Endothelial cell of umbilical vein (primary cell): ENCODE measurements at regions not wholly inside any gene's neighbourhood (a gene's known extent, or its start where the extent isn't known, plus 50 kb on each side); places are given as distances from the start of the nearest gene placed in this dataset.
"Not testable (repeated sequence)": the region's sequence is repeated elsewhere in the genome, so short reads cannot be mapped to it uniquely, and the experiment has no call there.

Source experiments
- CTCF ChIP-seq, 2 donors: IDR thresholded peaks; 1 replicate in 1 of 2; 2 replicates in 1 of 2; pipeline ENCODE4 v1.5.1; 2011; ENCODE audit warnings: low read length in 2 of 2, mild to moderate bottlenecking in 2 of 2, moderate library complexity in 2 of 2, control low read depth in 1 of 2, inconsistent platforms in 1 of 2, low read depth in 1 of 2; ENCODE audit not compliant: insufficient read depth in 1 of 2; ENCODE audit errors: extremely low read depth in 1 of 2
- EZH2 ChIP-seq: IDR thresholded peaks from 2 replicates; pipeline ENCODE4 v1.6.1; 2012; ENCODE audit warnings: borderline replicate concordance, low read depth, mild to moderate bottlenecking, moderate library complexity, low read length, inconsistent platforms; ENCODE audit not compliant: severe bottlenecking
- FOS ChIP-seq: IDR thresholded peaks from 2 replicates; pipeline ENCODE4 v1.6.1; 2011; ENCODE audit warnings: mild to moderate bottlenecking, low read length, moderate library complexity, borderline replicate concordance; ENCODE audit not compliant: insufficient read depth
- GATA2 ChIP-seq: IDR thresholded peaks from 2 replicates; pipeline ENCODE4 v1.7.0; 2011; ENCODE audit warnings: low read depth, mild to moderate bottlenecking, moderate library complexity, mixed read lengths, low read length; ENCODE audit not compliant: insufficient read length, insufficient read depth
- JUN ChIP-seq: IDR thresholded peaks from 2 replicates; pipeline ENCODE4 v1.6.1; 2011; ENCODE audit warnings: borderline replicate concordance, low read depth; ENCODE audit not compliant: insufficient read length, insufficient read depth
- MAX ChIP-seq: IDR thresholded peaks from 2 replicates; pipeline ENCODE4 v1.6.1; 2011; ENCODE audit not compliant: insufficient read depth, insufficient read length
- MYC ChIP-seq: IDR thresholded peaks from one replicate; pipeline ENCODE4 v1.6.1; 2011; ENCODE audit warnings: mild to moderate bottlenecking, low read depth, low read length
- POLR2A ChIP-seq: IDR thresholded peaks from 2 replicates; pipeline ENCODE4 v1.6.1; 2012; ENCODE audit warnings: low read depth, mild to moderate bottlenecking, control low read depth, low read length
- POLR2AphosphoS5 ChIP-seq: IDR thresholded peaks from 2 replicates; pipeline ENCODE4 v1.6.1; 2012; ENCODE audit warnings: low read depth, mild to moderate bottlenecking, control low read depth, low read length, moderate library complexity; ENCODE audit not compliant: insufficient read depth

DNA sequence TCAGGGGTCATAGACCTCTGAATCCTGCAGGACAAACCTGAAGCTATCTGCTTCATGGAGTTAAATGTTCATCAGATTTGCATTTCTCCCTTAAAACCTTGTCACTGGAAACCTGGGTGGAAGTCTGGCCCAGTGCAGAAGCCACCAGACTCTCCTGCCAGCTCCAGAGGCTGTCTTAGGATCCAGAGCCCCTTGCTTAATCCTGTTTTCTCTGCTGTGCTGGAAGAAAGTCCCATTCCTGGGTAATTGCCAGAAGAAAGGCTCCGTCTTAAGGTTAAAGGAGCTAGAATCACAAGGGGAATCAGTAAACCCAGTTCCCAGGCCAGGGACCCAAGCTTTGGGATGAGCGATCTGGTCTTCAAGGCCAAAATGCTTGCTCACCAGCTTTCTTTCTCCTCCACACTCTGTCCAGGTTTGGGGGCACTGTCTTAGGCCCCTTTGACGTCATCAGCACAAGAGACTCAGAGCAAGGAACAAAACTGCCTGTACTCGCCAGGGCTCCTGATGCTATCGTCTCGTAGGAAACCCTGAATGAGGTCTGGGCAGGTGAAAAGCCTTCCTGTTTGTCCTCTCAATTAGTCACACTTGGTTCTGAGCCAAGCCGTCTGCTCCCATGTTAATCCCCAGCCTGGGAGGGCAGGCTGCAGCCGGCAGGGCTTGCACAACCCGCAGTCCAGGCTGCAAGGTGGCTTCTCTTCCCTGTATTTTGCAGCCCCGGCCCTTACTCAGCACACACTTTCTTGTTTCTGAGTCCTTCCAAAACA lies 4500.2 kb upstream of the TPTE start:
- TF ChIP-seq CTCF (IDR thresholded peaks at IDR 0.05; ENCODE audit: extremely low read depth in 1 of 2, insufficient read depth in 1 of 2, low read depth in 1 of 2, low read length in 2 of 2); GATA2; POLR2AphosphoS5; FOS; POLR2A; JUN; MAX; MYC; EZH2: not testable (repeated sequence)
